ENCODE measurements at regions not wholly inside any gene's neighbourhood (a gene's known extent, or its start where the extent isn't known, plus 50 kb on each side); places are given as distances from the start of the nearest gene placed in this dataset.

DNA sequence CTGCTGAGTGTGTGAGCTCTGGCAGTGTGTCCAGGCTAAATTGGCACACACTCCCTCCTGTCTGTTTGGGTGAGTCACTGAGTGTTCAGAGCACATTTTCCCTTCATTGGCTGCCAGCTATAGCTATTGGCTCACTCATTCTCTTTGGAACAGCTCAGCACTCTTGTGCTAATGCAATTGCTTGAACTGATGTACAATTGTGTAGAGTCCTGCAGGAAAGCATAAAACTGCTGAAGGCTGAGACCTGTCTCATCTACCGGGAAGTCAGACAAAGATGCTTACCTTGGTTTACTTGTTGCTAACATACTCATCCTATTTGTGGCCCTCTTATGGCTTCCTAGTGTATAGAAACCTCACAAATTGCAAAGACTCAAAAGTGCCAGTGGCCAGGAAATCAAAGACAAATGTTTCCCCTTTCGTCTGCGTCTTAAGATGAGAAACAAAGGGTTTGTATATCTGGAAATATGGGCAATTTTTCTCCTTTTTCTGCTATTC lies 351.0 kb downstream of the BCKDHB start:
- TF ChIP-seq, protein P1, sequence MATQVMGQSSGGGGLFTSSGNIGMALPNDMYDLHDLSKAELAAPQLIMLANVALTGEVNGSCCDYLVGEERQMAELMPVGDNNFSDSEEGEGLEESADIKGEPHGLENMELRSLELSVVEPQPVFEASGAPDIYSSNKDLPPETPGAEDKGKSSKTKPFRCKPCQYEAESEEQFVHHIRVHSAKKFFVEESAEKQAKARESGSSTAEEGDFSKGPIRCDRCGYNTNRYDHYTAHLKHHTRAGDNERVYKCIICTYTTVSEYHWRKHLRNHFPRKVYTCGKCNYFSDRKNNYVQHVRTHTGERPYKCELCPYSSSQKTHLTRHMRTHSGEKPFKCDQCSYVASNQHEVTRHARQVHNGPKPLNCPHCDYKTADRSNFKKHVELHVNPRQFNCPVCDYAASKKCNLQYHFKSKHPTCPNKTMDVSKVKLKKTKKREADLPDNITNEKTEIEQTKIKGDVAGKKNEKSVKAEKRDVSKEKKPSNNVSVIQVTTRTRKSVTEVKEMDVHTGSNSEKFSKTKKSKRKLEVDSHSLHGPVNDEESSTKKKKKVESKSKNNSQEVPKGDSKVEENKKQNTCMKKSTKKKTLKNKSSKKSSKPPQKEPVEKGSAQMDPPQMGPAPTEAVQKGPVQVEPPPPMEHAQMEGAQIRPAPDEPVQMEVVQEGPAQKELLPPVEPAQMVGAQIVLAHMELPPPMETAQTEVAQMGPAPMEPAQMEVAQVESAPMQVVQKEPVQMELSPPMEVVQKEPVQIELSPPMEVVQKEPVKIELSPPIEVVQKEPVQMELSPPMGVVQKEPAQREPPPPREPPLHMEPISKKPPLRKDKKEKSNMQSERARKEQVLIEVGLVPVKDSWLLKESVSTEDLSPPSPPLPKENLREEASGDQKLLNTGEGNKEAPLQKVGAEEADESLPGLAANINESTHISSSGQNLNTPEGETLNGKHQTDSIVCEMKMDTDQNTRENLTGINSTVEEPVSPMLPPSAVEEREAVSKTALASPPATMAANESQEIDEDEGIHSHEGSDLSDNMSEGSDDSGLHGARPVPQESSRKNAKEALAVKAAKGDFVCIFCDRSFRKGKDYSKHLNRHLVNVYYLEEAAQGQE (IDR thresholded peaks at IDR 0.05; ENCODE audit: borderline replicate concordance): no peak
- no peak for TF ChIP-seq MXI1 (conservative IDR thresholded peaks at IDR 0.05; ENCODE audit: poor library complexity, severe bottlenecking)
- TF ChIP-seq TAF1 (IDR thresholded peaks at IDR 0.05; ENCODE audit: low read depth): no peak
- TF ChIP-seq POLR2AphosphoS5 (IDR thresholded peaks at IDR 0.05): no peak
- TF ChIP-seq, protein P2, sequence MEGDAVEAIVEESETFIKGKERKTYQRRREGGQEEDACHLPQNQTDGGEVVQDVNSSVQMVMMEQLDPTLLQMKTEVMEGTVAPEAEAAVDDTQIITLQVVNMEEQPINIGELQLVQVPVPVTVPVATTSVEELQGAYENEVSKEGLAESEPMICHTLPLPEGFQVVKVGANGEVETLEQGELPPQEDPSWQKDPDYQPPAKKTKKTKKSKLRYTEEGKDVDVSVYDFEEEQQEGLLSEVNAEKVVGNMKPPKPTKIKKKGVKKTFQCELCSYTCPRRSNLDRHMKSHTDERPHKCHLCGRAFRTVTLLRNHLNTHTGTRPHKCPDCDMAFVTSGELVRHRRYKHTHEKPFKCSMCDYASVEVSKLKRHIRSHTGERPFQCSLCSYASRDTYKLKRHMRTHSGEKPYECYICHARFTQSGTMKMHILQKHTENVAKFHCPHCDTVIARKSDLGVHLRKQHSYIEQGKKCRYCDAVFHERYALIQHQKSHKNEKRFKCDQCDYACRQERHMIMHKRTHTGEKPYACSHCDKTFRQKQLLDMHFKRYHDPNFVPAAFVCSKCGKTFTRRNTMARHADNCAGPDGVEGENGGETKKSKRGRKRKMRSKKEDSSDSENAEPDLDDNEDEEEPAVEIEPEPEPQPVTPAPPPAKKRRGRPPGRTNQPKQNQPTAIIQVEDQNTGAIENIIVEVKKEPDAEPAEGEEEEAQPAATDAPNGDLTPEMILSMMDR (IDR thresholded peaks at IDR 0.05; ENCODE audit: poor library complexity, severe bottlenecking): no peak
- TF ChIP-seq EP300 (conservative IDR thresholded peaks at IDR 0.05; ENCODE audit: poor library complexity, severe bottlenecking): no peak
- no peak for TF ChIP-seq EZH2 (IDR thresholded peaks at IDR 0.05; ENCODE audit: borderline replicate concordance, insufficient read depth, low read length, poor library complexity, severe bottlenecking)
- H3K27me3 ChIP-seq (ENCODE audit: insufficient read depth, low read depth, low read length): no peaks in the 10 kb centered on the region
- H3K9me2 ChIP-seq (ENCODE audit: insufficient read depth, low read length): no peaks in the 10 kb centered on the region
- no peaks in the 10 kb centered on the region for H4K20me1 ChIP-seq (ENCODE audit: insufficient read depth)
- H3K4me3 ChIP-seq (ENCODE audit: low read length): no peak overlapping the region
- no peak overlapping the region for H3K4me2 ChIP-seq (ENCODE audit: low read length)
- no peak overlapping the region for H3K27ac ChIP-seq (ENCODE audit: low read length)
- no peaks in the 10 kb centered on the region for H3K9me3 ChIP-seq (ENCODE audit: low read length)
- H3K36me3 ChIP-seq (ENCODE audit: insufficient read depth, low read length): no peaks in the 10 kb centered on the region
- H3K79me2 ChIP-seq (replicated peaks; ENCODE audit: insufficient read depth, low read length): no peaks in the 10 kb centered on the region
- no peak overlapping the region for H2AFZ ChIP-seq (ENCODE audit: low read depth, low read length)
- no peaks in the 10 kb centered on the region for H3F3A ChIP-seq (ENCODE audit: insufficient read depth, low read length, poor library complexity, severe bottlenecking)
- H3K9ac ChIP-seq (ENCODE audit: low read length): no peak overlapping the region

DNA sequence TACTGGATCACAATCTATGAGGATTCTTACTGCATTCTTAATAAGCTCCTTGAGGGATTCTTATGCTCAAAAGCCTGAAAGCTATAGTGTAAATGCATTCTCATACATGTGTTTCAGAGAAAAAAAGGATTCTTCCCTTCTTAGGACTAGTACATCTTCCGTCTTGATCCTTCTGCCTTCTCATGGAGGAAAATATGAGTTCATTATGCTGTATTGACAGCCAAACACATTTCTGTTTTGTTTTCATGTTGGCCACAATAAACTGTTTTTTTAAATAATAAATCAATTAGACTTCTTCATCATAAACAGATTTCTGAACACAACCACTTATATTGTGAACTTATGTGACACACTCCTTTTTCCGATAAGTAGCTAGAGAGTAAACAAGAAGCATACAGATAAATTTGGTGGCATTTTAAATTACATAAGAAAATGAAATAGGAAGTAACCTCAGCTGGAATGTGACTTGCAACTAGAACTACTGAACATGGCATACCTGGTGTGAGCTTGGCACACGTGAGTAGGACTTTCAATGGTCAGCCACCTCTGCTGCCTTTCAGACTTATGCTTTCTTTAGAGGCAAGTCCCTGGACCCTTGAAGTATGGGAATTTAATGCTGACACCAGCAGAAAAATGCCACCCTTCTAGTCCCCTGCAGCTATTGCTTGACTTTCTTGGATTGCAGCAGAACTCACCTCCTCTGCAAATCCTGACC lies 350.4 kb downstream of the BCKDHB start:
- Histone ChIP-seq H3K4me3 (ENCODE audit: low read length) (no peak overlapping the region), H3K79me2 (replicated peaks; ENCODE audit: insufficient read depth, low read length) (no peaks in the 10 kb centered on the region), H3F3A (ENCODE audit: insufficient read depth, low read length, poor library complexity, severe bottlenecking) (no peaks in the 10 kb centered on the region), H3K9me3 (ENCODE audit: low read length) (no peaks in the 10 kb centered on the region), H2AFZ (ENCODE audit: low read depth, low read length) (no peak overlapping the region), H3K9ac (ENCODE audit: low read length) (no peak overlapping the region), H3K36me3 (ENCODE audit: insufficient read depth, low read length) (no peaks in the 10 kb centered on the region), H3K4me2 (ENCODE audit: low read length) (no peak overlapping the region), H4K20me1 (ENCODE audit: insufficient read depth) (no peaks in the 10 kb centered on the region), H3K27ac (ENCODE audit: low read length) (no peak overlapping the region), H3K27me3 (ENCODE audit: insufficient read depth, low read depth, low read length) (no peaks in the 10 kb centered on the region), H3K9me2 (ENCODE audit: insufficient read depth, low read length) (no peaks in the 10 kb centered on the region)
- TF ChIP-seq SMC3 (conservative IDR thresholded peaks at IDR 0.05; ENCODE audit: poor library complexity) (no peak), MXI1 (conservative IDR thresholded peaks at IDR 0.05; ENCODE audit: poor library complexity, severe bottlenecking) (no peak), TAF1 (IDR thresholded peaks at IDR 0.05; ENCODE audit: low read depth) (no peak), POLR2AphosphoS5 (IDR thresholded peaks at IDR 0.05) (no peak), RAD21 (conservative IDR thresholded peaks at IDR 0.05) (no peak), EZH2 (IDR thresholded peaks at IDR 0.05; ENCODE audit: borderline replicate concordance, insufficient read depth, low read length, poor library complexity, severe bottlenecking) (no peak), EP300 (conservative IDR thresholded peaks at IDR 0.05; ENCODE audit: poor library complexity, severe bottlenecking) (no peak)
- TF ChIP-seq, protein P2 (IDR thresholded peaks at IDR 0.05; ENCODE audit: poor library complexity, severe bottlenecking): no peak
- TF ChIP-seq, protein P1 (IDR thresholded peaks at IDR 0.05; ENCODE audit: borderline replicate concordance): no peak
